ENCODE measurements at regions not wholly inside any gene's neighbourhood (a gene's known extent, or its start where the extent isn't known, plus 50 kb on each side); places are given as distances from the start of the nearest gene placed in this dataset.

GRCh38 chr2:45134014-45134413 is 124.8 kb upstream of the SIX2 start:
- no peak for TF ChIP-seq CTCF (IDR thresholded peaks at IDR 0.05)
- TF ChIP-seq POLR2A (IDR thresholded peaks at IDR 0.05), result no peak
